ENCODE measurements at regions not wholly inside any gene's neighbourhood (a gene's known extent, or its start where the extent isn't known, plus 50 kb on each side); places are given as distances from the start of the nearest gene placed in this dataset.

- Mint-ChIP-seq H3K27me3 (ENCODE audit: low read depth) (no peaks in the 10 kb centered on the region), H3K36me3 (ENCODE audit: low read depth) (no peaks in the 10 kb centered on the region)
These were observed 484.8 kb downstream of the PSAT1 start for GRCh38 chr9:78781681-78782080.

GRCh38 chr9:78782234-78782633, 485.3 kb downstream of the PSAT1 start:
- Mint-ChIP-seq H3K9me3 (peaks cover 4% of the 10 kb centered on the region), H3K27ac (ENCODE audit: unreplicated experiment) (no peak overlapping the region), H3K27me3 (ENCODE audit: low read depth) (no peaks in the 10 kb centered on the region), H3K4me1 (peaks cover 34% of the 10 kb centered on the region), H3K4me3 (no peak overlapping the region), H3K36me3 (ENCODE audit: low read depth) (no peaks in the 10 kb centered on the region)
- TF ChIP-seq, protein P1, sequence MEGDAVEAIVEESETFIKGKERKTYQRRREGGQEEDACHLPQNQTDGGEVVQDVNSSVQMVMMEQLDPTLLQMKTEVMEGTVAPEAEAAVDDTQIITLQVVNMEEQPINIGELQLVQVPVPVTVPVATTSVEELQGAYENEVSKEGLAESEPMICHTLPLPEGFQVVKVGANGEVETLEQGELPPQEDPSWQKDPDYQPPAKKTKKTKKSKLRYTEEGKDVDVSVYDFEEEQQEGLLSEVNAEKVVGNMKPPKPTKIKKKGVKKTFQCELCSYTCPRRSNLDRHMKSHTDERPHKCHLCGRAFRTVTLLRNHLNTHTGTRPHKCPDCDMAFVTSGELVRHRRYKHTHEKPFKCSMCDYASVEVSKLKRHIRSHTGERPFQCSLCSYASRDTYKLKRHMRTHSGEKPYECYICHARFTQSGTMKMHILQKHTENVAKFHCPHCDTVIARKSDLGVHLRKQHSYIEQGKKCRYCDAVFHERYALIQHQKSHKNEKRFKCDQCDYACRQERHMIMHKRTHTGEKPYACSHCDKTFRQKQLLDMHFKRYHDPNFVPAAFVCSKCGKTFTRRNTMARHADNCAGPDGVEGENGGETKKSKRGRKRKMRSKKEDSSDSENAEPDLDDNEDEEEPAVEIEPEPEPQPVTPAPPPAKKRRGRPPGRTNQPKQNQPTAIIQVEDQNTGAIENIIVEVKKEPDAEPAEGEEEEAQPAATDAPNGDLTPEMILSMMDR (conservative IDR thresholded peaks at IDR 0.05): no peak
- DNase-seq (ENCODE audit: low read depth, low spot score): no peak

More at GRCh38 chr9:78781681-78782080, 484.8 kb downstream of the PSAT1 start:
- TF ChIP-seq, protein P1 (conservative IDR thresholded peaks at IDR 0.05): no peak
- H3K4me3 Mint-ChIP-seq: no peak overlapping the region
- peaks cover 4% of the 10 kb centered on the region for H3K9me3 Mint-ChIP-seq
- no peak for DNase-seq (ENCODE audit: low read depth, low spot score)
- H3K4me1 Mint-ChIP-seq: peaks cover 40% of the 10 kb centered on the region
- H3K27ac Mint-ChIP-seq (ENCODE audit: unreplicated experiment): no peak overlapping the region

GRCh38 chr9:78782858-78783257, 485.9 kb downstream of the PSAT1 start:
- no peaks in the 10 kb centered on the region for H3K27me3 Mint-ChIP-seq (ENCODE audit: low read depth)
- H3K4me3 Mint-ChIP-seq: no peak overlapping the region
- no peaks in the 10 kb centered on the region for H3K36me3 Mint-ChIP-seq (ENCODE audit: low read depth)
- DNase-seq (ENCODE audit: low read depth, low spot score): no peak
- TF ChIP-seq, protein P1 (conservative IDR thresholded peaks at IDR 0.05): no peak
- peaks cover 30% of the 10 kb centered on the region for H3K4me1 Mint-ChIP-seq
- peaks cover 4% of the 10 kb centered on the region for H3K9me3 Mint-ChIP-seq
- H3K27ac Mint-ChIP-seq (ENCODE audit: unreplicated experiment): no peak overlapping the region

GRCh38 chr9:78783743-78784142, 486.8 kb downstream of the PSAT1 start:
- Mint-ChIP-seq H3K4me1 (peaks cover 28% of the 10 kb centered on the region), H3K9me3 (peaks cover 4% of the 10 kb centered on the region), H3K27ac (ENCODE audit: unreplicated experiment) (no peak overlapping the region), H3K36me3 (ENCODE audit: low read depth) (no peaks in the 10 kb centered on the region), H3K27me3 (ENCODE audit: low read depth) (no peaks in the 10 kb centered on the region), H3K4me3 (no peak overlapping the region)
- DNase-seq (ENCODE audit: low read depth, low spot score): no peak
- TF ChIP-seq, protein P1 (conservative IDR thresholded peaks at IDR 0.05): peak; percentile 46

- DNase-seq (ENCODE audit: low read depth, low spot score): no peak
- TF ChIP-seq, protein P1 (conservative IDR thresholded peaks at IDR 0.05): no peak
- no peaks in the 10 kb centered on the region for H3K27me3 Mint-ChIP-seq (ENCODE audit: low read depth)
- H3K9me3 Mint-ChIP-seq: peaks cover 6% of the 10 kb centered on the region
- no peak overlapping the region for H3K4me3 Mint-ChIP-seq
- no peak overlapping the region for H3K27ac Mint-ChIP-seq (ENCODE audit: unreplicated experiment)
- H3K4me1 Mint-ChIP-seq: peaks cover 9% of the 10 kb centered on the region
- no peaks in the 10 kb centered on the region for H3K36me3 Mint-ChIP-seq (ENCODE audit: low read depth)
These were observed 489.9 kb downstream of the PSAT1 start for GRCh38 chr9:78786794-78787193.

DNA sequence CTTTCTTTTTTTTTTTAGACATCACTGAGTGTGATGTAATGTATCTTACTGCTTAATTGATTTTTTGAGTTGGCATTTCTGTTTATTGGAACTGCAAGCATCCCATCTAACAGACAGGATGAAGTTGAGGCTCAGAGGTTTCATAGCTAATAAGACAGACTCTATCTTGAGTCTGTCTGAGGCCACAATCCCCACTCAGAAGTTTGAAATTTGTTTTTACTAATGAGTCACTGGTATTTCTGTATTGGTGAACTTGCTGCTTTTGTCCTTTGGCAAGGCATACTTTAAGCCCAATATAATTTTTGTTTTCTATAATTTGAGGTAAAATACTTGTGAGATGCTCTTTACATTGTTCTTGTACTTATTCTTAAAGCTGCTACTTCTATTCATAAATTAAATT, 491.2 kb downstream of the PSAT1 start:
- no peaks in the 10 kb centered on the region for H3K27me3 Mint-ChIP-seq (ENCODE audit: low read depth)
- peaks cover 9% of the 10 kb centered on the region for H3K4me1 Mint-ChIP-seq
- no peaks in the 10 kb centered on the region for H3K36me3 Mint-ChIP-seq (ENCODE audit: low read depth)
- H3K4me3 Mint-ChIP-seq: no peak overlapping the region
- H3K9me3 Mint-ChIP-seq: peaks cover 6% of the 10 kb centered on the region
- H3K27ac Mint-ChIP-seq (ENCODE audit: unreplicated experiment): no peak overlapping the region
- no peak for DNase-seq (ENCODE audit: low read depth, low spot score)
- TF ChIP-seq, protein P1 (conservative IDR thresholded peaks at IDR 0.05): no peak

Data from neural crest cell (in vitro differentiated cells).